ENCODE measurements at regions not wholly inside any gene's neighbourhood (a gene's known extent, or its start where the extent isn't known, plus 50 kb on each side); places are given as distances from the start of the nearest gene placed in this dataset.
"Not testable (repeated sequence)": the region's sequence is repeated elsewhere in the genome, so short reads cannot be mapped to it uniquely, and the experiment has no call there.

DNA sequence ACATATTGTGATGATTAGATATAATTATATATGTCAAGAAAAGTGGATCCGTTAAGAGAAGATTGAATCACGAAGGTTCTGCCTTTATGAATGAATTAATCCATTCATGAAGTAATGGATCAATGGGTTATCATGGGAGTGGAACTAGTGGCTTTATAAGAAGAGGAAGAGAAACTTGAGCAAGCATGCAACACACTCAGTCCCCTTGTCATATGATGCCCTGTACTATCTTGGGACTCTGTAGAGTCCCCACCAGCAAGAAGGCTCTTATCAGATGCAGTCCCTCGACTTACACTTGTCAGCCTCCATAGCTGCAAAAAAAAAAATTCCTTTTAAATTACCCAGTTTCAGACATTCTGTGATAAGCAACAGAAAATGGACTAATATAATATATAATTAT lies 301.9 kb downstream of the RAP2B start:
- DNase-seq (ENCODE audit: insufficient read length) (no peak), FAIRE-seq (no peak)
- no peak for TF ChIP-seq TAF1 (IDR thresholded peaks at IDR 0.05; ENCODE audit: borderline replicate concordance, low read depth, low read length)
- no peak for TF ChIP-seq POLR2A (IDR thresholded peaks at IDR 0.05; ENCODE audit: low read depth, low read length)
- no peak for TF ChIP-seq POLR2AphosphoS5 (IDR thresholded peaks at IDR 0.05; ENCODE audit: low read depth, low read length)

DNA sequence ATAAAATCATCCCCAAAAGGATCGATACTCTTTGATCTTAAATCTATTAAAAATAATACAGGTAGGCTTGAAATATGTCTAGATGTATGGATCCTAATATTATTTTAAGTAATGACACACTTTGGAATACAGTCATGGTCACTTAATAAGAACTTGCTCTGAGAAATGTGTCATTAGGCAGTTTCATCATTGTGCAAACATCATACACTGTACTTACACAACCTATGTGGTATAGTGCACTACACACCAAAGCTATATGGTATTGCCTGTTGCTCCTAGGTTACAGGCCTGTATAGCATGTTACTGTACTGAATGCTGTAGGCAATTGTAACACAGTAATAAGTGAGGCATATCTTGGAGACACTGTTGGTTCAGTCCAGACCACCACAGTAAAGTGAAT lies 307.1 kb downstream of the RAP2B start:
- no peak for TF ChIP-seq TAF1 (IDR thresholded peaks at IDR 0.05; ENCODE audit: borderline replicate concordance, low read depth, low read length)
- no peak for TF ChIP-seq POLR2AphosphoS5 (IDR thresholded peaks at IDR 0.05; ENCODE audit: low read depth, low read length)
- TF ChIP-seq POLR2A (IDR thresholded peaks at IDR 0.05; ENCODE audit: low read depth, low read length): no peak
- no peak for DNase-seq (ENCODE audit: insufficient read length)
- FAIRE-seq: no peak

DNA sequence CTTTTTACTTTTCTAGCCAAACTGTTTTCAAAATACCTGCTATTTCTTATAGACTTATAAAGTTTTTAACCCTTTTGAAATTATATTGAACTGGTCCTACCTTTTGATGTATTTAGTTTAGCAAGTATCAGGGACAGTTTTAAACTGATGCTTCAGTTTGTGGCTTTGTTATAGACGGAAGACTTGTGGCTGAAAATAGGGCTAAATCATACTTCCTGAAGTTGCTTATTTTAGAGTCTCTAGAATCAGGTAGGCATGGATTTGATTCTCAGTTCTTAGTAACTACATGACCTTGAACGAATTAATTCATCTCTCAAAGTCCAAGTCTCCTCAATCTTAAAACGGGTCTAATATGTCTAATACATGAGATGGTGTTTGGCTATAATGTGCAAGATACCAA lies 322.8 kb downstream of the RAP2B start:
- TF ChIP-seq POLR2A (IDR thresholded peaks at IDR 0.05; ENCODE audit: low read depth, low read length) (no peak), POLR2AphosphoS5 (IDR thresholded peaks at IDR 0.05; ENCODE audit: low read depth, low read length) (no peak), TAF1 (IDR thresholded peaks at IDR 0.05; ENCODE audit: borderline replicate concordance, low read depth, low read length) (no peak)
- DNase-seq (ENCODE audit: insufficient read length): no peak
- FAIRE-seq: no peak

DNA sequence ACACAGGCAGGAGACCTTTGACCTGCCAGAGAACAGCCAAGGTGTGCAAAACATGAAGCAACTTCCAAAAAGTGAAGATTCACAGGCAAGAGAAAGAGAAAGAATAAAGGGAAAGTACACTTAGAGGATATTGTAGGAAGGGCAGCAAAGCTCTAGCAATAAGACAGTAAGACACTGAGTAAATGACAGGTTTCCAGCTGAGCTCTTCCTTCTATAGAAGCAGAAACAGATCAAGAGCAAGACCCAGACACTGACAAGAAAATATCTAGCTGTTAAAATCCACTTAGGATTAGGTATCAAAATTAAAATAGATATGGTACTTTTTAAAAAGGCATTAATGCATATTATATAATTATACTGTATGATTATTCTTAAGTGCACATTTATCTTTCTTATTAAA lies 333.4 kb downstream of the RAP2B start:
- no peak for DNase-seq (ENCODE audit: insufficient read length)
- no peak for FAIRE-seq
- no peak for TF ChIP-seq TAF1 (IDR thresholded peaks at IDR 0.05; ENCODE audit: borderline replicate concordance, low read depth, low read length)
- TF ChIP-seq POLR2AphosphoS5 (IDR thresholded peaks at IDR 0.05; ENCODE audit: low read depth, low read length): no peak
- no peak for TF ChIP-seq POLR2A (IDR thresholded peaks at IDR 0.05; ENCODE audit: low read depth, low read length)

DNA sequence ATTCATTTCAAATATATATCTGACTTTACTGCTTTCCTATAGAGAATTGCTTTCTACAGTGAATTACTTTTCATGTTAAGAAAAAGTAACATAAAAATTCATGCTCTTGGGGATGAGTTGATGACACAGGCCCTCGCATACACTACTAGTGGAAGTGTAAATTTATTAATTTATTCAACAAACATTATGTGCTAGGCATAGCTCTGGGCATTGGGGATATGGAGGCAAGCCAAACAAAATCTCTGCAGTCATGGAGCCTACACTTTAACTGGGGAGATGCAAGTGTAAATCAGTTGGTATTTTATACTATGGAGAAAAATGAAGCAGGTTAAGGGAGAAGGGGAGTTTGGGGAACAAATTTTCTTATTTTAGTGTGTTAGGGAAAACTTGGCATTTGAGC lies 340.7 kb downstream of the RAP2B start:
- DNase-seq (ENCODE audit: insufficient read length) (no peak), FAIRE-seq (no peak)
- no peak for TF ChIP-seq TAF1 (IDR thresholded peaks at IDR 0.05; ENCODE audit: borderline replicate concordance, low read depth, low read length)
- no peak for TF ChIP-seq POLR2AphosphoS5 (IDR thresholded peaks at IDR 0.05; ENCODE audit: low read depth, low read length)

DNA sequence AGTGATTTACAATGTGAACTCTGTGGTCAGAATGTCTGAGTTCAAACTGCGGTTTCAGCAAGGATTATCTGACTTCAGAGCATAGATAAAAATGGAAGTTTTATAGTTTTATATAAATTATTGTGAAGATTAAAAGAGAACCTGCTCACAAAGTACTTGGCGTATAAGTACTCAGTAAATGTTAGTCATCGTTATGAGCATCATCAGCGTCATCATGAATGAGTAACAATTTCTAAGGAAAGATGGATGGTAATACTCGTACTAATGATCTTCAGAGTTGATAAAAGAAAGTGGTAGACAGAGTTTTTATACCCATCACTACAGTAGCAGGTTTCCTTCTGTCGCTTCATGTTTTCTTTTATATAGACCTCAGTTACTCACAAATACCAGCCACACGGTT lies 341.8 kb downstream of the RAP2B start:
- FAIRE-seq (no peak), DNase-seq (ENCODE audit: insufficient read length) (no peak)
- no peak for TF ChIP-seq POLR2A (IDR thresholded peaks at IDR 0.05; ENCODE audit: low read depth, low read length)

DNA sequence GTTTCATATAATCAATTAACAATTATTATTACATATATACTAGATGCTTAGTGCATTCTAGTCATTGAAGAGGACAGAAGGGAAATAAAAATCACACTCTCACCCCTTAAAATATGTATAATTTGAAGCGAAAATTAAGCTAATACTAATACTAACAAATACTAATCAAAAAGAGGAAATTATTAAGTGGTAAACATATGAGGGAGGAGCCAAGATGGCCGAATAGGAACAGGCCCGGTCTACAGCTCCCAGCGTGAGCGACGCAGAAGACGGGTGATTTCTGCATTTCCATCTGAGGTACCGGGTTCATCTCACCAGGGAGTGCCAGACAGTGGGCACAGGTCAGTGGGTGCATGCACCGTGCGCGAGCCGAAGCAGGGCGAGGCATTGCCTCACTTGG lies 344.2 kb downstream of the RAP2B start:
- not testable (repeated sequence) for FAIRE-seq; DNase-seq (ENCODE audit: insufficient read length)

DNA sequence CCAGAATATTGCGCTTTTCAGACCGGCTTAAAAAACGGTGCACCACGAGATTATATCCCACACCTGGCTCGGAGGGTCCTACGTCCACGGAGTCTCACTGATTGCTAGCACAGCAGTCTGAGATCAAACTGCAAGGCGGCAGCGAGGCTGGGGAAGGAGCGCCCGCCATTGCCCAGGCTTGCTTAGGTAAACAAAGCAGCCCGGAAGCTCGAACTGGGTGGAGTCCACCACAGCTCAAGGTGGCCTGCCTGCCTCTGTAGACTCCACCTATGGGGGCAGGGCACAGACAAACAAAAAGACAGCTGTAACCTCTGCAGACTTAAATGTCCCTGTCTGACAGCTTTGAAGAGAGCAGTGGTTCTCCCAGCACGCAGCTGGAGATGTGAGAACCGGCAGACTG lies 344.7 kb downstream of the RAP2B start:
- not testable (repeated sequence) for DNase-seq (ENCODE audit: insufficient read length); FAIRE-seq

DNA sequence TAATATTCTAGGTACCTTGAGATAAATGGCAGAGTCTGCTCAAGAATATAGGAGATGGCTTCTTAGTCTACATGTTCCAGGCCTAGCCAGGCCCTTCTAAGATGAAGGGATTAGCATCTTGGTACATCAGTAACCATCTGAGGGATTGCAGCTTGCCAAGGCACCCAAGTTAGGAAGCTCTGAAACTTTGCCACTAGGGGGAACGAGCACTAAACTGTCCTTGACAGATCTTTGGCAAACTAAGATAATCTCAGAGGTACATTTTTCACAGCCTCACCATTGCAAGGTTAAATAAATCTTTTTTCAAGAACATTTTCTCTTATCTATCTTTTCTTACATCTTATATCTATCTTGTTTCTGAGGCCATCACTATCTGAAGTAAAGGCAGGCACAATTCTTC lies 351.2 kb downstream of the RAP2B start:
- no peak for FAIRE-seq
- no peak for DNase-seq (ENCODE audit: insufficient read length)
- no peak for TF ChIP-seq TAF1 (IDR thresholded peaks at IDR 0.05; ENCODE audit: borderline replicate concordance, low read depth, low read length)
- no peak for TF ChIP-seq POLR2AphosphoS5 (IDR thresholded peaks at IDR 0.05; ENCODE audit: low read depth, low read length)
- TF ChIP-seq POLR2A (IDR thresholded peaks at IDR 0.05; ENCODE audit: low read depth, low read length): no peak

DNA sequence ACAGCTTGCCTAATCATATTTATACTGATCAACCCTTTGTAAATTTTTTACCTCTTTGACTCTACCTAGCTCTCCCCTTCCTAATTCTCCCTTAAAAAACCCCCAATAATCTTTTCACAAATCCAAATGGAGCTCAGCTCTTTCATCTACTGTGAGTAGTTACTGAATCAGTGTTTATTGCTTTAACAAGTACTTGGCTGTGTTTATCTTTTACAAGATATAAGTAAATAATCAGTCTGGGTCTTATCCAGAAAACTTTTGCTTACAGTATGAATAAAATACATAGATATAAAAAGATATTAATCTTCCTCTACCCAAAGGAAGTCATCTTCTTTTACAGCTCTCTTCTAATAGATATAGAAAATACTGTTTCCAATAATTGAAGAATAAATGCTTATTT lies 366.4 kb downstream of the RAP2B start:
- DNase-seq (ENCODE audit: insufficient read length) (no peak), FAIRE-seq (no peak)
- TF ChIP-seq POLR2AphosphoS5 (IDR thresholded peaks at IDR 0.05; ENCODE audit: low read depth, low read length) (no peak), POLR2A (IDR thresholded peaks at IDR 0.05; ENCODE audit: low read depth, low read length) (no peak), TAF1 (IDR thresholded peaks at IDR 0.05; ENCODE audit: borderline replicate concordance, low read depth, low read length) (no peak)

DNA sequence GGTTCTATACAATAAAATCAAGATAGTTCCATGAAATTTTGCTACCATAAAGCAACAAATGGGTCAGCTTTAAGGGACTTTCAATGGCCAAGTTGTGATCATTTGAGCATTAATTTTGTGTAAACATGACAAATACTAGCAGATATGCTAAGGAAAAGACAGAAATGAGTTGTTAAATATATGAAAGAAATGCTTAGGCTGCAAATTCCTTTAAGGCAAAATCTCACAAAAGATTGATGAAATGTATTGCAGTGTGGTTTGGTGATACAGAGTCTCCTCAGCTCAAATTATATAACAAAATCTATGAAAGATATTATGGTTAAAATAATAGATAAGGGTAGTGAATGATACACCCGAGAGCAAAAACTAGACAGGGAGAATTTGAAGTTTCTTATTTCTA lies 377.2 kb downstream of the RAP2B start:
- TF ChIP-seq POLR2A (IDR thresholded peaks at IDR 0.05; ENCODE audit: low read depth, low read length): no peak
- no peak for TF ChIP-seq TAF1 (IDR thresholded peaks at IDR 0.05; ENCODE audit: borderline replicate concordance, low read depth, low read length)
- no peak for TF ChIP-seq POLR2AphosphoS5 (IDR thresholded peaks at IDR 0.05; ENCODE audit: low read depth, low read length)
- DNase-seq (ENCODE audit: insufficient read length) (no peak), FAIRE-seq (no peak)

DNA sequence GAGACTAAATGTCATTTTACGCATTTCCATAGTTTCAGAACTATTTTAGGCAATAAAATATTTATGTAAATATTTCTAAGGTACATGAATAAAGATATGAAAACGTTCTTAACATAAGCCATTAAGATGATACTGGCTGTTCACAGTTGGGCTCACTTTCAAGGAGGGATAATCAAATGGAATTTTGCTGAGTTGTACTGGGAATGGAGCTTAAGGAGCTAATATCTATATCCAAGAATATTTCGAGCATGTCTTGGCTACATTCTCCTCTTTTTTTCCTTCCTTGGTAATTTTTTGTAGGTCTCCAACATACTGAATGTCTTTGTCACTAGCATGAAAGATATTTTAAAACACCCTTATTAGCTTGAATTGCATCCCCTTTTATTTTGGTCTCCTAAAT lies 383.4 kb downstream of the RAP2B start:
- DNase-seq (ENCODE audit: insufficient read length) (no peak), FAIRE-seq (no peak)
- TF ChIP-seq POLR2A (IDR thresholded peaks at IDR 0.05; ENCODE audit: low read depth, low read length): no peak
- TF ChIP-seq TAF1 (IDR thresholded peaks at IDR 0.05; ENCODE audit: borderline replicate concordance, low read depth, low read length): no peak
- TF ChIP-seq POLR2AphosphoS5 (IDR thresholded peaks at IDR 0.05; ENCODE audit: low read depth, low read length): no peak

DNA sequence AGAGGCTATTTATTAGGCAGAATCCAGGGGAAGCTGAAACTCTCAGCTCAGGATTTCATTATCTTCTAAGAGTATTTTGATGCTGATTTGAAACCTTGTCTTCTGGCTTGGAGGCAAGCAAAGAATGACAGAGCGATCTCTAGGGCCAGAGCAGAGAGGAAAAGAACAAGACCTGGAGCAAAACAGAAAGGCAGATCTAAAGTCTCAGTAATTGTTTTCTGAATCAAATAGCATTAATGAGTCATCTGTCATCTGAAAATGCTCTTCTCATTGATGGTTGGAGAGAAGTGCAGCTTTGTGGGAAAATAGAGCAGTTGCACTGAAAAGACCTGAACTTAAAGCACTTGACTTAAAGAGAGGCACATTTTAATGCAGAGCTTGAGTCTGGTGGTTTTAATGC lies 385.9 kb downstream of the RAP2B start:
- no peak for DNase-seq (ENCODE audit: insufficient read length)
- FAIRE-seq: no peak
- TF ChIP-seq POLR2AphosphoS5 (IDR thresholded peaks at IDR 0.05; ENCODE audit: low read depth, low read length) (no peak), POLR2A (IDR thresholded peaks at IDR 0.05; ENCODE audit: low read depth, low read length) (no peak), TAF1 (IDR thresholded peaks at IDR 0.05; ENCODE audit: borderline replicate concordance, low read depth, low read length) (no peak)

DNA sequence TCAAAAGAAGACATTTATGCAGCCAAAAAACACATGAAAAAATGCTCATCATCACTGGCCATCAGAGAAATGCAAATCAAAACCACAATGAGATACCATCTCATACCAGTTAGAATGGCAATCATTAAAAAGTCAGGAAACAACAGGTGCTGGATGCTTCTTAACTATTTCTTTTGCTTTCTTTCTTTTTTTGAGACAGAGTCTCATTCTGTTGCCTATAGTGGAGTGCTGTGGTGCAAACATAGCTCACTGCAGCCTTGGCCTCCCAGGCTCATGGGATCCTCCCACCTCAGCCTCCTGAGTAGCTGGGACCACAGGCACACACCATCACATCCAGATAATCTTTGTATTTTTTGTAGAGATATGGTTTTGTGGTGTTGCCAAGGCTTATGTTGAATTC lies 387.7 kb downstream of the RAP2B start:
- DNase-seq (ENCODE audit: insufficient read length); FAIRE-seq: not testable (repeated sequence)
